DOHH2 (cell line): ENCODE measurements at regions not wholly inside any gene's neighbourhood (a gene's known extent, or its start where the extent isn't known, plus 50 kb on each side); places are given as distances from the start of the nearest gene placed in this dataset.

Source experiments
- H3F3A ChIP-seq: fragments of 200-600 bp; sonication (generic), shearing (Covaris generic); 2 replicates; pipeline ENCODE4 v1.6.0; 2016; ENCODE audit warnings: antibody characterized with exemption, mild to moderate bottlenecking; ENCODE audit not compliant: control insufficient read depth, insufficient read depth
- H3K27ac ChIP-seq: fragments of 200-600 bp; sonication (generic); 2 replicates; pipeline ENCODE4 v1.5.1; 2014; ENCODE audit warnings: low read depth, mild to moderate bottlenecking, low read length, moderate library complexity
- H3K27me3 ChIP-seq: fragments of 200-600 bp; sonication (generic); 2 replicates; pipeline ENCODE4 v1.6.1; 2014; ENCODE audit warnings: mild to moderate bottlenecking, low read length, mixed read lengths; ENCODE audit not compliant: control insufficient read depth
- H3K36me3 ChIP-seq: fragments of 200-600 bp; sonication (generic); 2 replicates; pipeline ENCODE4 v1.6.1; 2014; ENCODE audit warnings: mild to moderate bottlenecking, low read length, moderate library complexity, mixed read lengths; ENCODE audit not compliant: control insufficient read depth
- H3K4me1 ChIP-seq: fragments of 200-600 bp; sonication (generic); 2 replicates; pipeline ENCODE4 v1.6.1; 2014; ENCODE audit warnings: mild to moderate bottlenecking, low read length, mixed read lengths; ENCODE audit not compliant: control insufficient read depth
- H3K4me2 ChIP-seq: fragments of 200-600 bp; sonication (generic); 2 replicates; pipeline ENCODE4 v1.6.0; 2014; ENCODE audit warnings: mild to moderate bottlenecking, low read length, moderate library complexity
- H3K4me3 ChIP-seq: fragments of 200-600 bp; sonication (generic); 2 replicates; pipeline ENCODE4 v1.5.1; 2014; ENCODE audit warnings: mild to moderate bottlenecking, low read length, mixed read lengths
- H3K79me2 ChIP-seq: fragments of 200-600 bp; sonication (generic); 2 replicates; pipeline ENCODE4 v1.6.1; 2014; ENCODE audit warnings: mild to moderate bottlenecking, low read length, mixed read lengths; ENCODE audit not compliant: control insufficient read depth
- H3K9me2 ChIP-seq: fragments of 200-600 bp; sonication (generic); replicated peaks from 2 replicates; pipeline ENCODE4 v1.6.1; 2014; ENCODE audit warnings: mild to moderate bottlenecking, low read length, mixed read lengths; ENCODE audit not compliant: control insufficient read depth
- H3K9me3 ChIP-seq: fragments of 200-600 bp; sonication (generic); 2 replicates; pipeline ENCODE4 v1.6.1; 2014; ENCODE audit warnings: antibody characterized with exemption, low read length, mixed read lengths; ENCODE audit not compliant: control insufficient read depth, insufficient read depth
- H4K20me1 ChIP-seq: fragments of 200-600 bp; sonication (generic); 2 replicates; pipeline ENCODE4 v1.6.0; 2014; ENCODE audit warnings: low read depth, mild to moderate bottlenecking, antibody characterized with exemption, low read length, moderate library complexity; ENCODE audit not compliant: control insufficient read depth, insufficient read depth
- EZH2phosphoT487 ChIP-seq: fragments of 200-600 bp; sonication (generic); IDR thresholded peaks from 2 replicates; pipeline ENCODE4 v1.6.1; 2017; ENCODE audit warnings: borderline replicate concordance, mild to moderate bottlenecking, antibody characterized with exemption, low read length, moderate library complexity, mixed read lengths
- TF ChIP-seq, protein P1 (sequence below): fragments of 200-600 bp; sonication (generic); IDR thresholded peaks from one replicate; pipeline ENCODE4 v1.5.1; 2014; ENCODE audit warnings: antibody characterized with exemption, mild to moderate bottlenecking, low read depth, low read length; ENCODE audit not compliant: poor library complexity, severe bottlenecking

DNA sequence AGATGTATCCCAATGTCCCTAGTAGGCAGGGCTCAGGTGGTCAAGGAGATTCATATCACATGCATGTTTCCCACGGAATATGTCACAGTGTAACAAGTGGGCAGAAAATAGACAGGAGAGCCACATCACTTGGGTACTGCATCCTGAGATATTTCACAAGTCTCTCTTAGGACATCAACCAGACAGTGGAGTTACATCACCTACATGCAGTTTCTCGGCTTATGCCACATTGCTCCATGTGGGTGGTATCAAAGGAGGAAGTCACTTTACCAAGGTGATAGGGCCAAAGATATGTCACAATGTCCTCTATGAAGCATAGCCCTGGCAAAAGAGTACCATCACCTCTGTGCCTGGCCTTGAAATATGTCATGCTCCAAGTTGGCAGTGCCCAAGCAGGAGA lies 1056.7 kb upstream of the AMELY start:
- TF ChIP-seq, protein P1, sequence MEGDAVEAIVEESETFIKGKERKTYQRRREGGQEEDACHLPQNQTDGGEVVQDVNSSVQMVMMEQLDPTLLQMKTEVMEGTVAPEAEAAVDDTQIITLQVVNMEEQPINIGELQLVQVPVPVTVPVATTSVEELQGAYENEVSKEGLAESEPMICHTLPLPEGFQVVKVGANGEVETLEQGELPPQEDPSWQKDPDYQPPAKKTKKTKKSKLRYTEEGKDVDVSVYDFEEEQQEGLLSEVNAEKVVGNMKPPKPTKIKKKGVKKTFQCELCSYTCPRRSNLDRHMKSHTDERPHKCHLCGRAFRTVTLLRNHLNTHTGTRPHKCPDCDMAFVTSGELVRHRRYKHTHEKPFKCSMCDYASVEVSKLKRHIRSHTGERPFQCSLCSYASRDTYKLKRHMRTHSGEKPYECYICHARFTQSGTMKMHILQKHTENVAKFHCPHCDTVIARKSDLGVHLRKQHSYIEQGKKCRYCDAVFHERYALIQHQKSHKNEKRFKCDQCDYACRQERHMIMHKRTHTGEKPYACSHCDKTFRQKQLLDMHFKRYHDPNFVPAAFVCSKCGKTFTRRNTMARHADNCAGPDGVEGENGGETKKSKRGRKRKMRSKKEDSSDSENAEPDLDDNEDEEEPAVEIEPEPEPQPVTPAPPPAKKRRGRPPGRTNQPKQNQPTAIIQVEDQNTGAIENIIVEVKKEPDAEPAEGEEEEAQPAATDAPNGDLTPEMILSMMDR, result no peak
- TF ChIP-seq EZH2phosphoT487, result no peak
- Histone ChIP-seq H3K4me2 (no peak overlapping the region), H3K79me2 (no peaks in the 10 kb centered on the region)

DNA sequence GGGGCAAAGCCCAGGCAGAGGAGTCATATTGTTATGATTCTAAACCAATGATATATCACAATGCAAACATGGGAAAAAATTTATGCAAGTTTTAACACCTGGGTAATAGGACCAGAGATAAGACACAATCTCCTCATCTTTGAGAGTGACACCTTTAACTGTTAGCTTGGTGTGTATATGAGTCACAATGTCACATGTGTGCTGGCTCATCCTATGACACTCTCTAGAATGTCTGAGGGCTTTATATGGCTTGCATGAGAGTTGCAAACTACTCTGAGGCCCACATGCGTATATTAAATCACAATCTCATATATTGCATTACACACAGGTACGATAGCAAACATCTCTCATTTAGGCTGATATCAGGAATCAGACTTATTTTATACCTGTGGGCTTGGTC lies 1055.4 kb upstream of the AMELY start:
- Histone ChIP-seq H3F3A (no peaks in the 10 kb centered on the region), H3K9me2 (no peaks in the 10 kb centered on the region), H3K27ac (no peak overlapping the region), H4K20me1 (no peaks in the 10 kb centered on the region), H3K4me1 (no peaks in the 10 kb centered on the region), H3K27me3 (no peaks in the 10 kb centered on the region), H3K4me3 (no peak overlapping the region), H3K79me2 (no peaks in the 10 kb centered on the region), H3K4me2 (no peak overlapping the region), H3K36me3 (no peaks in the 10 kb centered on the region), H3K9me3 (no peaks in the 10 kb centered on the region)
- TF ChIP-seq EZH2phosphoT487, result no peak
- TF ChIP-seq, protein P1, result no peak

More for the DNA sequence above, 1056.7 kb upstream of the AMELY start:
- no peaks in the 10 kb centered on the region for H3F3A ChIP-seq
- no peaks in the 10 kb centered on the region for H3K9me3 ChIP-seq
- no peaks in the 10 kb centered on the region for H3K4me1 ChIP-seq
- no peaks in the 10 kb centered on the region for H3K9me2 ChIP-seq
- no peak overlapping the region for H3K4me3 ChIP-seq
- no peak overlapping the region for H3K27ac ChIP-seq
- no peaks in the 10 kb centered on the region for H3K36me3 ChIP-seq
- H4K20me1 ChIP-seq, result no peaks in the 10 kb centered on the region
- no peaks in the 10 kb centered on the region for H3K27me3 ChIP-seq

DNA sequence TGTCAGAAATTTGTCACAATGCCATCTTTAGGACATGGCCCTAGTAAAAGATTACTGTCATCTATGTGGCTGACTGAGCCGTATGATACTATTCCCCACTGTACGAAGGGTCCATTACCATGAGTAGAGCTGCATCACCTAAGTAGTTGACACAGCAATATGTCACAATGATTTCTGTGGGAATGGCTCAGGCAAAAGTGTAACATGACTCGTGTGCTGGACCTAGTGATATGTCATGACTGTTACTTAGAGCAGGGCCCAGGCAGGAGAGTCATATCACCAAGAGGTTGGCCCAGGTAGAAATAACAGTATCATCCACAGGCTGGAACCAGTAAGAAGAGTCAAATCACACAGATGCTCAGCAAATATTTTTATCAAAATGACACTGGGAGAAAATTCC lies 1051.8 kb upstream of the AMELY start:
- no peaks in the 10 kb centered on the region for H3K36me3 ChIP-seq
- TF ChIP-seq EZH2phosphoT487, result no peak
- TF ChIP-seq, protein P1, result no peak
- H3K27me3 ChIP-seq, result no peaks in the 10 kb centered on the region
- no peaks in the 10 kb centered on the region for H4K20me1 ChIP-seq
- no peaks in the 10 kb centered on the region for H3K9me2 ChIP-seq
- H3K4me1 ChIP-seq, result no peaks in the 10 kb centered on the region
- H3K4me2 ChIP-seq, result no peak overlapping the region
- no peak overlapping the region for H3K27ac ChIP-seq
- no peaks in the 10 kb centered on the region for H3K9me3 ChIP-seq
- H3F3A ChIP-seq, result no peaks in the 10 kb centered on the region
- H3K4me3 ChIP-seq, result no peak overlapping the region
- H3K79me2 ChIP-seq, result no peaks in the 10 kb centered on the region

DNA sequence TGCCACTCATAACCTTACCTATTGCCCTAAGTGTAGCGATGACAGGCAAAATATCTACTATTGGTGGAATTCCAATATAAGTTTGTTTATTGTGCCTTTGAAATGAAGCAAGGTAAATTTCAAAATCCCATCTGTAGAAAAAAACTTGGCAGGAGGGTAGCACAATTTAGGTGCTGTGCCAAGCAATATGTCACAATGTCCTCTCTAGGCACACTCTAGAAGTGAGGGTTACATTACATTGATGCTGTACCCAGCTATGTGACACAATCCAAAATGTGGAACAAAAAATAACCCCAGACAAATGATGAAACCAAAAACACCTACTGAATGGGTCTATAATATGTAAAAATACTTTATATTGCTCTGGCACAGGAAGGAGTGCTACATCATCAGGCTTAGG lies 1050.8 kb upstream of the AMELY start:
- Histone ChIP-seq H3K27me3 (no peaks in the 10 kb centered on the region), H4K20me1 (no peaks in the 10 kb centered on the region), H3K36me3 (no peaks in the 10 kb centered on the region), H3K9me2 (no peaks in the 10 kb centered on the region), H3K79me2 (no peaks in the 10 kb centered on the region), H3K27ac (no peak overlapping the region), H3K4me2 (no peak overlapping the region), H3K4me3 (no peak overlapping the region), H3K4me1 (no peaks in the 10 kb centered on the region), H3F3A (no peaks in the 10 kb centered on the region), H3K9me3 (no peaks in the 10 kb centered on the region)
- TF ChIP-seq EZH2phosphoT487, result no peak
- TF ChIP-seq, protein P1, result no peak
